Upper lobe of left lung (tissue), 4 donors: ENCODE measurements at regions not wholly inside any gene's neighbourhood (a gene's known extent, or its start where the extent isn't known, plus 50 kb on each side); places are given as distances from the start of the nearest gene placed in this dataset.

Experiments used
- CTCF ChIP-seq, 6 experiments: fragments of 450-650 bp in 4 of 6; fragments of 200-600 bp in 2 of 6; sonication (generic) in 2 of 6; IDR thresholded peaks; one replicate each; pipeline ENCODE4 v1.5.1; 2016 to 2019; ENCODE audit warnings: antibody characterized with exemption in 6 of 6
- EP300 ChIP-seq, 4 donors: sonication (generic); formaldehyde crosslinking; IDR thresholded peaks; one replicate each; pipeline ENCODE4 v1.5.1; 2017; ENCODE audit warnings: antibody characterized with exemption in 4 of 4, control low read depth in 2 of 4
- POLR2A ChIP-seq, 4 donors: fragments of 450-650 bp; IDR thresholded peaks; one replicate each; pipeline ENCODE4 v1.5.1; 2016 to 2017; ENCODE audit warnings: antibody characterized with exemption in 4 of 4, mild to moderate bottlenecking in 2 of 4
- POLR2AphosphoS5 ChIP-seq, 2 donors: sonication (generic); formaldehyde crosslinking; IDR thresholded peaks; one replicate each; pipeline ENCODE4 v1.5.1; 2017; ENCODE audit warnings: antibody characterized with exemption in 2 of 2

DNA sequence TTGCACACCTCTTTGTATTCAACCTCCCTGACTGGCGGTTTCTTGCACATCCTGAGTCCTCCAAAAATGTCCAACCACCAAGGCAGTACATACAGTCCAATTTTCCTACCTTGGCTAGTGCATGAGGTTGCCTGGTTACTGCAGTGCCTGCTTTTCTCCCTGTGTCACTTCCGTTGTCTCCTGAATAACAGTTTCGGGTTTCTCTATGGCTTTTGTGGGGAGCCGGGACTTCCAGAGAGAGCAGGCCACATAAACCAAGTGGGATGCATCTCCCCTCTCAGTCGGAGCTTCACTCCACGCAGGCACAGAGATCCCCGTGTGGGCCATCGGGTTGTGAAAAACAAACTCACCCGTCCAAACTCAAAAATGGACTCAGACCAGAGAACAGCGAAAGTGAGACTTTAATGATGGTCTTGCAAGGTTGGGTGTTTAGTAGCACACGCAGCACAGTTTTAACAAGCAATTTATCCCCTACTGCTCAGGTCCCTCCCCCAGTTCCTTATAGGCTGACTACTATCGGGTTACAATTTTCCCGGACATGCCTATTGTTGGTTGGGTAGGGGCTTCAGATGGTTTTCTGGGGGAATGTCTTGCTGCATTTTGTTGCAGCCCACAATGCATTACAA, 173.1 kb downstream of the POU4F1 start:
- TF ChIP-seq POLR2A (IDR thresholded peaks at IDR 0.05): no peak
- no peak for TF ChIP-seq CTCF (IDR thresholded peaks at IDR 0.05)
- TF ChIP-seq POLR2AphosphoS5 (IDR thresholded peaks at IDR 0.05): no peak
- no peak for TF ChIP-seq EP300 (IDR thresholded peaks at IDR 0.05)
